ENCODE measurements at regions not wholly inside any gene's neighbourhood (a gene's known extent, or its start where the extent isn't known, plus 50 kb on each side); places are given as distances from the start of the nearest gene placed in this dataset.

DNA sequence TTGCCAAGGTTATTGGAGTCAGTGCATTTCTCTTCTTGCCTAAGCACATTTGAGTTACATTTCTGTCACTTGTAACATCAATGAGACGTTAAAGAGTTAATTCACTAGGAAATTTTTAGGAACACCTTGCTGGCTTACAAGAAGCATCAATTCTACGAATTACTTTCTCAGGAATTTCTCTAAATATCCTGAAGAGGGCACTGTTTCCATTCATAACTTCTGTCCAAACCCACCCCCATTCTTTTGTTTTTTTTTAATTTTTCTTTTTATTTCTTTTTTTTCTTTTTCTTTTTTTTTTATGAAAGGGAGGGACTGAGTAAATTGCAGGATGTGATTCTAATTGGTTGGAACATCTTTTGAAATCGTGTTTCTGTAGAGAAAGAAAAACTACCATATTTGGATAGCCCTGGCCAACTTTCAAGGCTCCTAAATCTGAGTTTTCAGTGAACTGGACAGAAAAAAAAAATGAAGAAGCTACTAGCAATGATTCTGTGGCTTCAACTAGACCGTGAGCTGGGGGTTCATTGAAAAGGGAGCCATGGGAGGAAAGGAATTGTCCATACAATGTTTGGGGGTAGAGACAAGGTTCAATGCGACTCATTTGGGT, 285.3 kb downstream of the DAD1 start:
- H3K9me1 ChIP-seq (ENCODE audit: control insufficient read depth, extremely low read depth, insufficient read depth, low read length) = no peaks in the 10 kb centered on the region
- H3K27ac ChIP-seq (ENCODE audit: control insufficient read depth, insufficient read depth, low read length) = no peak overlapping the region
- H3K4me3 ChIP-seq (ENCODE audit: control insufficient read depth in 2 of 3, extremely low read depth in 1 of 3, insufficient read depth in 2 of 3, low read depth in 1 of 3, low read length in 3 of 3) = no peak overlapping the region
- H3K27me3 ChIP-seq (ENCODE audit: control insufficient read depth, extremely low read depth, insufficient read depth, low read length) = no peaks in the 10 kb centered on the region
- TF ChIP-seq, protein P1, sequence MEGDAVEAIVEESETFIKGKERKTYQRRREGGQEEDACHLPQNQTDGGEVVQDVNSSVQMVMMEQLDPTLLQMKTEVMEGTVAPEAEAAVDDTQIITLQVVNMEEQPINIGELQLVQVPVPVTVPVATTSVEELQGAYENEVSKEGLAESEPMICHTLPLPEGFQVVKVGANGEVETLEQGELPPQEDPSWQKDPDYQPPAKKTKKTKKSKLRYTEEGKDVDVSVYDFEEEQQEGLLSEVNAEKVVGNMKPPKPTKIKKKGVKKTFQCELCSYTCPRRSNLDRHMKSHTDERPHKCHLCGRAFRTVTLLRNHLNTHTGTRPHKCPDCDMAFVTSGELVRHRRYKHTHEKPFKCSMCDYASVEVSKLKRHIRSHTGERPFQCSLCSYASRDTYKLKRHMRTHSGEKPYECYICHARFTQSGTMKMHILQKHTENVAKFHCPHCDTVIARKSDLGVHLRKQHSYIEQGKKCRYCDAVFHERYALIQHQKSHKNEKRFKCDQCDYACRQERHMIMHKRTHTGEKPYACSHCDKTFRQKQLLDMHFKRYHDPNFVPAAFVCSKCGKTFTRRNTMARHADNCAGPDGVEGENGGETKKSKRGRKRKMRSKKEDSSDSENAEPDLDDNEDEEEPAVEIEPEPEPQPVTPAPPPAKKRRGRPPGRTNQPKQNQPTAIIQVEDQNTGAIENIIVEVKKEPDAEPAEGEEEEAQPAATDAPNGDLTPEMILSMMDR (optimal IDR thresholded peaks at IDR 0.05 in 1 of 3, IDR thresholded peaks at IDR 0.05 in 1 of 3, conservative IDR thresholded peaks at IDR 0.05 in 1 of 3; ENCODE audit: extremely low read depth in 1 of 3, insufficient read depth in 2 of 3, low read length in 3 of 3) = peak in 2 of 3 experiments; percentile 33 to 36
- no peak for TF ChIP-seq EZH2 (IDR thresholded peaks at IDR 0.05; ENCODE audit: low read length)
- dilution Hi-C loops (cut with MboI; ENCODE audit: extremely low pct_ligation_motif_present, low sequenced_read_pairs) = no loop called here
- no peaks in the 10 kb centered on the region for H3K79me2 ChIP-seq (ENCODE audit: control insufficient read depth, insufficient read depth, low read length)
- FAIRE-seq (no peak), DNase-seq (ENCODE audit: low read depth, low spot score) (no peak)
- no peak overlapping the region for H3K9ac ChIP-seq (ENCODE audit: control insufficient read depth, extremely low read depth, insufficient read depth, low read length)
- H4K20me1 ChIP-seq (ENCODE audit: control insufficient read depth, extremely low read depth, insufficient read depth, low read length) = no peaks in the 10 kb centered on the region
- H2AFZ ChIP-seq (ENCODE audit: control insufficient read depth, low read length) = no peak overlapping the region
- no peaks in the 10 kb centered on the region for H3K4me1 ChIP-seq (ENCODE audit: control insufficient read depth, extremely low read depth, insufficient read depth, low read length)
- no peaks in the 10 kb centered on the region for H3K9me3 ChIP-seq (ENCODE audit: control insufficient read depth, low read depth, low read length)
- no peaks in the 10 kb centered on the region for H3K36me3 ChIP-seq (ENCODE audit: control insufficient read depth in 2 of 2, extremely low read depth in 1 of 2, insufficient read depth in 2 of 2, low read length in 2 of 2)
- no peak overlapping the region for H3K4me2 ChIP-seq (ENCODE audit: control insufficient read depth, extremely low read depth, insufficient read depth, low read depth, low read length)

DNA sequence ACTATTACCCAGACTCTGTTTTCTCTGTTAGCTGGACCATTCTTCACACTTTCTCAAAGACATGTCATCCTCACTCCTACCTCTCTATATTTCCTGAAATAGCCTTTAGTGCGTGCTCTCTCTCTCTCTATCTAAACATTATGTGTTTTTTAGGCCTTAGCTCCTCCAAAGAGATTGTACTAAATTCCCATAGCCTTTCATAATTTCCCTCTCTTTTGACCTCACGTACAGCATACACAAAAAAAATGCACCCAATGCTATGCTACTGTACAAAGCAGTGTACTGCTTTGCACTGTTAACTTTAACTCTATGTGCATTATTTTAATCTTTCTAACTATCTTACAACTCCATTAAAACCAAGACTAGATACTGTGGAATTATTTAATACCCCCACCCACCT, 288.4 kb downstream of the DAD1 start:
- Histone ChIP-seq H3K9me1 (ENCODE audit: control insufficient read depth, extremely low read depth, insufficient read depth, low read length) (no peaks in the 10 kb centered on the region), H3K27ac (ENCODE audit: control insufficient read depth, insufficient read depth, low read length) (no peak overlapping the region), H3K36me3 (ENCODE audit: control insufficient read depth in 2 of 2, extremely low read depth in 1 of 2, insufficient read depth in 2 of 2, low read length in 2 of 2) (no peaks in the 10 kb centered on the region), H3K4me3 (ENCODE audit: control insufficient read depth in 2 of 3, extremely low read depth in 1 of 3, insufficient read depth in 2 of 3, low read depth in 1 of 3, low read length in 3 of 3) (no peak overlapping the region), H3K27me3 (ENCODE audit: control insufficient read depth, extremely low read depth, insufficient read depth, low read length) (no peaks in the 10 kb centered on the region), H4K20me1 (ENCODE audit: control insufficient read depth, extremely low read depth, insufficient read depth, low read length) (no peaks in the 10 kb centered on the region), H2AFZ (ENCODE audit: control insufficient read depth, low read length) (no peak overlapping the region), H3K4me1 (ENCODE audit: control insufficient read depth, extremely low read depth, insufficient read depth, low read length) (peaks cover 20% of the 10 kb centered on the region), H3K9ac (ENCODE audit: control insufficient read depth, extremely low read depth, insufficient read depth, low read length) (no peak overlapping the region), H3K4me2 (ENCODE audit: control insufficient read depth, extremely low read depth, insufficient read depth, low read depth, low read length) (no peak overlapping the region), H3K79me2 (ENCODE audit: control insufficient read depth, insufficient read depth, low read length) (no peaks in the 10 kb centered on the region), H3K9me3 (ENCODE audit: control insufficient read depth, low read depth, low read length) (no peaks in the 10 kb centered on the region)
- DNase-seq (ENCODE audit: low read depth, low spot score) = no peak
- TF ChIP-seq, protein P1 (optimal IDR thresholded peaks at IDR 0.05 in 1 of 3, IDR thresholded peaks at IDR 0.05 in 1 of 3, conservative IDR thresholded peaks at IDR 0.05 in 1 of 3; ENCODE audit: extremely low read depth in 1 of 3, insufficient read depth in 2 of 3, low read length in 3 of 3) = no peak
- TF ChIP-seq EZH2 (IDR thresholded peaks at IDR 0.05; ENCODE audit: low read length) = no peak
- dilution Hi-C loops (cut with MboI; ENCODE audit: extremely low pct_ligation_motif_present, low sequenced_read_pairs) = no loop called here
- FAIRE-seq = no peak
